ENCODE measurements at regions not wholly inside any gene's neighbourhood (a gene's known extent, or its start where the extent isn't known, plus 50 kb on each side); places are given as distances from the start of the nearest gene placed in this dataset.

GRCh38 chr6:43915208-43915869, 145.3 kb downstream of the VEGFA start:
- no peak for DNase-seq

DNA sequence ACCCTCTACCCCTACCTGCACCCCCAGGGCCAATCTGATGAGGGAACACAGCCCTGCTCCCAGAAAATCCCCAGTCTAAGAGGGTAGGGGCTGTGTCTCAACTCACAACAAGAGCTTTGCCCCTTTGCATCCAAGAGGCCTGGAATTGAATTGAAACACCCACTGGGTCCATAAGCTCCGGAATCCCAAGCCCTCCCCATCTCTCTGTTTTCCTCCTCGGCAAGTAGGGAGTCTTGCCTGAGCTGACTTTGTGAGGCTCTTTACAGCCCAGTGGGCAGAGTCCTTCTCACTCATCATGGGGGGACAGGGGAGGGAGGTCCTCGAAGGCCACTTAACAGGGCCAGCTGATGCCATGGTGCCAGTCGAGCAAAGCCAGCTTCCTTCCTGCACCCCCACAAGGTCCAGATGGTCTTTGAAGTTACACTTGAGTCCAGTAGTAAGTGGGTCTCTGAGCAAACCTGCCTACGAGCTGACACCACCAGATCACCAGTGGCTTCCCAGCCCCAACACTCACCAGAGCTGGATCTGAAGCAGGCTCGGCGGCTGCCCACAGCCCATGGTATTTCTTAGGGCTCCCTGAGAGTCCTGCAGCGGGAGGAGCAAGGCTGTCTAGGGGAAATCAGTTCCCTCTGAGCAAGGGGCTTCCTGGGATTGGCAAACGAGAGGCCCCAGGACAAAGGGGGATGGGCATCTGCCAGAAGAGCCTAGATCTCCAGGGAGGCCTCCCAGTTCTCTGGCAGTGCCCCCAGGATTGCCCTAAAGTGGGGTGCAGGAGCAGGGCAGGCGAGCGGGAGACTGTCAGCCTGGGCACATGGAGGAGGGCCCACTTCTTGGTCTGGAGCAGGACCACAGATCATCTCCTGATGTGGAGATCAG, 144.5 kb downstream of the VEGFA start:
- DNase-seq: no peak

- DNase-seq: no peak
Observed at GRCh38 chr6:43913375-43914271, 143.6 kb downstream of the VEGFA start.

GRCh38 chr6:43912598-43913371, 142.8 kb downstream of the VEGFA start:
- no peak for DNase-seq

GRCh38 chr6:43912116-43912577, 142.1 kb downstream of the VEGFA start:
- DNase-seq: no peak

GRCh38 chr6:43911354-43912115, 141.5 kb downstream of the VEGFA start:
- no peak for DNase-seq

DNA sequence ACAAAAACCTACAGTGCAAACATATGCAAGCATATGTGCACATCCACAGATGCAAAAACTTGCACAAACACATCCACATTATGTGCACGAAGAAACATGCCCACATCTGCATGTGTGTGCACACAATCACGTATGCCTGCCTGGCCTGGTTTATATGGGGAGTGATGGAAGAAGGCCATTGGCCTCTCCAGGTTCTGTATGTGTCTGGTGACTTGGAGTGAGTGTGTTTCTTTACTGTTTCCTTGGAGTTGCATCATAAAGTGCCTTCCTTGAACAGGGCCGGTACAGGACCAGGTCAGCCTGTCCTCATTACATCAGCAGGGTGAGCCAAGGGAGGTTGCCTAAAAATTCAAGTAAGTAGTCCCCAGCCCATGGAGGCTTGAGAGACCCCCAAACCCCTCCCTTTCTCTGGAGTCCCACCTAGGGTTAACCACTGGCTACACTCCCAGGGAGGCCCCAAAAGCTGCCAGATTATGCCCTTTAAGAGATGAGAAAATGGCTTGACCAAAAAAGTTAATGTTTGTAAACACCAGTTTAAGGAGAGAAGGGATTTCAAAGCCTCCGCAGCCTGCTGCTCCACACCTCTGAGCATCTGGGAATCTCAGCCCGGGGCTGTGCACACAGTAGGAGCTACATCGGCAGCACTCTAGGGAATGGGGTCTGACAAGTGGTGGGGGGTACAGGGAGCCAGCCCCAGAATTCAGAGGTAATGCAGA, 140.8 kb downstream of the VEGFA start:
- no peak for DNase-seq

GRCh38 chr6:43910149-43910637, 140.2 kb downstream of the VEGFA start:
- no peak for DNase-seq

- no peak for DNase-seq
Observed at GRCh38 chr6:43909474-43910148, 139.6 kb downstream of the VEGFA start.

DNA sequence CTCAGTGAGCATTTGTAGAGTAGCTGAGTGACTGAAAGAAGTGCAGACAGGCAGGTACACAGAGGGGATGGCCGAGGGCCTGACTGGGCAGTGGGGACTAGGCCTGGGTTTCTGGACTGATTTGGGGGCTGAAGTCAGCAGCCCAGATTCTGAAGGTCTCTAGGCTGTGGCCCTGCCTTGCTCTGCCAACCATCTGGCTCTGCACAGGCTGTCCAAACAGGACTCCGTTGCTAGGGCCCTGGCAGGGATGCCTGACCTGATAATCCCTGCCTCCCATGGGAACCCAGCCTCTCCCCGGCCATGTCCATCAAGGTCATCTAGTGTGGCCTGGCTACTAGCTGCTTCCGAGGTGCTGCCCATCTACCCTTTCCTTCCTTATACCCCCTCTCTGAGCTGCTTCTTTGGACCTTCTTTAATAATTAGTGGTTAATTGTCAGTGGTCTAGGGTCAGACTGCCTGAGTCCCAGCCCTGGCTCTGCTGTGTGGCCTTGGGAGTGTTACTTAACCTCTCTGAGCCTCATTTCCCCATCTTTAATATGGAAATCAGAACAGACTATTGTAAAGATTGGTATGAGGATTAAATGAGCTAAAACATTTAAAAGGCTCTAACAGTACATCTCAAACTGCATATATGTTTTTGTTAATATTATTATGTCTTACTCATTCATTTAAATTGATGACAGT, 137.9 kb downstream of the VEGFA start:
- no peak for DNase-seq

GRCh38 chr6:43907312-43907711, 137.3 kb downstream of the VEGFA start:
- DNase-seq: no peak

DNA sequence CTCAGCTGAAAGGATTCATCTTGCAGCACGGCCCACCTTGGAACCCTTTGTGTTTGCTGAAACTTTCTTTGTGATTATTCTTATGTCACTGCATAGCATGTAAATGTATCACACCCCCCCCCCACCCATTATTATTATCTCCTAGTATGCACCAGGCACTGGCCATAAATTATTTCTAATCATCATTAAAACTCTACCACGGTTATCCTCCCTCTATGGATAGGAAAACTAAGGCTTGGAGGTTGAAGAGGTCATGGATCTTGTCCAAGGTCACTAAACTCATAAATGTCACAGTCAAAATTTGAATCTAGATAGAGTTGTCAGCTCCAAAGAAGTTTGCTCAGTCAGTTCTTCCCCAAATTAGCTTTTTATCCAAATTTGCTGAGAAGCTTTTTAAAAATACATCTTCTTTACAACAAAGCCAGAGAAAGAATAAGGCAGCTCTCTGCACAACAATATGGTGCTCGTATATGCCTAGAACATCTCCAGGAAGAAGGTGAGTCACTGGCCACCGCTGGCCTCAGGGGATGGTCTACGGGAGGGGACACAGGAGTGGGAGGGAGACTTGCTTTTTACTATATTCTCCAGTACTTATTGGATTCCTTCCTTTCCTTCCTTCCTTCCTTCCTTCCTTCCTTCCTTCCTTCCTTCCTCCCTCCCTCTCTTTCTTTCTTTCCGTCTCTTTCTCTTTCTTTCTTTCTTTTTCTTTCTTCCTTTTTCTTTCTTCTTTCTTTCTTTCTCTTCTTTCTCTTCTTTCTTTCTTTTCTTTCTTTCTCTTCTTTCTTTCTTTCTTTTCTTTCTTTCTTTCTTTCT, 134.5 kb downstream of the VEGFA start:
- no peak for DNase-seq

- no peak for DNase-seq
Observed at GRCh38 chr6:43903739-43904290, 133.8 kb downstream of the VEGFA start.

GRCh38 chr6:43901733-43902230, 131.8 kb downstream of the VEGFA start:
- no peak for DNase-seq

GRCh38 chr6:43900916-43901732, 131.1 kb downstream of the VEGFA start:
- DNase-seq: no peak

DNA sequence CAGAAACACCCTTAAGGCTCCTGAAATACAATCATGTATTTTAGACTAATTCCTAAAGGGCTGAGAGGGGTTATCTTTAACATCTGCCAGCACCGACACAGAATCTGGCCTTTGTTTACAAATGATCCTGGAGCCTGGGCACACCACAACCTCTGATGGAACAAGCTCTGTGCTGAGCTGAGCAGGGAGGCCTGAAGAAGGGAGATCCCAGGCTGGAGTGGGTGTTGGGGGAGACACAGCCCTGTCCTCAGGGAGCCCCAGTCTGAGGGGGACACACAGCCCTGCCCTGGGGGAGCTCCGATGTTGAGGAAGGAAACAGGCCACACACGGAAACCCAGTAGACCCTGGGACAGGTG, 130.5 kb downstream of the VEGFA start:
- no peak for DNase-seq

DNA sequence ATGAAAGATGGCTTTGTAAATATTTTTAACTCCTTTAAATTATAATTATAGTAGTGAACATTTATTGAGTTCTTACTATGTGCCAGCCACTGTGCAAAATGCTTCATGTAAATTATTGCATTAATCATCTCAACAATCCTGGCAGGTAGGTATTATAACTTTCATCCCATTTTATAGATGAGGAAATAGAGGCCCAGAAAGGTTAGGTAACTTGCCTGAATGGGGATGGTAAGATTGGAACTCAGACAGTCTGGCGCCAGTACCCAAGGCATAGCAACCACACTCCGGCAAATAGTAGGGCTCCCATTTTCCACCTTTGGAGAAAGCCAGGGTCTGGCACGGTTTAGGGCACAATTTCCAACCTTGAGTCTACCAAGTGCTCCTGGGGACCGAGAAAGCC, 129.8 kb downstream of the VEGFA start:
- DNase-seq: no peak
